GM12892 (cell line): ENCODE measurements at regions not wholly inside any gene's neighbourhood (a gene's known extent, or its start where the extent isn't known, plus 50 kb on each side); places are given as distances from the start of the nearest gene placed in this dataset.
"Not testable (repeated sequence)": the region's sequence is repeated elsewhere in the genome, so short reads cannot be mapped to it uniquely, and the experiment has no call there.

Experiments
- DNase-seq: peaks from one replicate; pipeline ENCODE4 v3.0.0; 2011; ENCODE audit not compliant: insufficient read length
- FAIRE-seq: peaks from 2 replicates; lab custom pipeline; 2011; peaks lifted over from hg19 to GRCh38; lab: Jason Lieb, UNC
- POLR2A ChIP-seq: IDR thresholded peaks from 2 replicates; pipeline ENCODE4 v1.6.1; 2011; ENCODE audit warnings: low read depth, low read length, control low read depth
- POLR2AphosphoS5 ChIP-seq: IDR thresholded peaks from 2 replicates; pipeline ENCODE4 v1.6.1; 2011; ENCODE audit warnings: low read depth, low read length, control low read depth
- TAF1 ChIP-seq: IDR thresholded peaks from 2 replicates; pipeline ENCODE4 v1.6.1; 2011; ENCODE audit warnings: low read depth, mild to moderate bottlenecking, control low read depth, low read length, borderline replicate concordance

GRCh38 chr7:358352-358751, 68.4 kb downstream of the FOXL3 start:
- TF ChIP-seq POLR2AphosphoS5 (no peak), POLR2A (no peak)
- DNase-seq = no peak
- no peak for FAIRE-seq

GRCh38 chr7:359226-359765, 69.3 kb downstream of the FOXL3 start:
- TF ChIP-seq POLR2AphosphoS5 (no peak), TAF1 (no peak), POLR2A (no peak)
- DNase-seq = no peak
- no peak for FAIRE-seq

- TF ChIP-seq POLR2AphosphoS5 (no peak), TAF1 (no peak), POLR2A (no peak)
- DNase-seq = no peak
- no peak for FAIRE-seq
Observed at GRCh38 chr7:359766-360361, 69.9 kb downstream of the FOXL3 start.

GRCh38 chr7:360454-361100, 70.6 kb downstream of the FOXL3 start:
- FAIRE-seq = no peak
- TF ChIP-seq POLR2AphosphoS5 = no peak
- no peak for TF ChIP-seq TAF1
- TF ChIP-seq POLR2A = no peak
- DNase-seq = no peak

- DNase-seq, FAIRE-seq: not testable (repeated sequence)
Observed at GRCh38 chr7:361182-361581, 71.2 kb downstream of the FOXL3 start.

GRCh38 chr7:361680-362401, 71.9 kb downstream of the FOXL3 start:
- FAIRE-seq (no peak), DNase-seq (no peak)
- no peak for TF ChIP-seq POLR2A
- no peak for TF ChIP-seq POLR2AphosphoS5

- no peak for DNase-seq
- TF ChIP-seq POLR2A (no peak), POLR2AphosphoS5 (no peak), TAF1 (no peak)
- FAIRE-seq = no peak
Observed at GRCh38 chr7:362402-363096, 72.6 kb downstream of the FOXL3 start.

GRCh38 chr7:363626-364025, 73.7 kb downstream of the FOXL3 start:
- TF ChIP-seq POLR2AphosphoS5 (no peak), TAF1 (no peak), POLR2A (no peak)
- FAIRE-seq (no peak), DNase-seq (no peak)

GRCh38 chr7:364536-364935, 74.6 kb downstream of the FOXL3 start:
- FAIRE-seq (no peak), DNase-seq (no peak)
- TF ChIP-seq POLR2AphosphoS5 (no peak), POLR2A (no peak), TAF1 (no peak)

GRCh38 chr7:365593-365992, 75.6 kb downstream of the FOXL3 start:
- no peak for TF ChIP-seq TAF1
- TF ChIP-seq POLR2A = no peak
- TF ChIP-seq POLR2AphosphoS5 = no peak
- DNase-seq (no peak), FAIRE-seq (no peak)

- DNase-seq (no peak), FAIRE-seq (no peak)
- no peak for TF ChIP-seq POLR2AphosphoS5
- TF ChIP-seq TAF1 = no peak
- no peak for TF ChIP-seq POLR2A
Observed at GRCh38 chr7:366161-366803, 76.3 kb downstream of the FOXL3 start.
